ENCODE measurements at regions not wholly inside any gene's neighbourhood (a gene's known extent, or its start where the extent isn't known, plus 50 kb on each side); places are given as distances from the start of the nearest gene placed in this dataset.
A peak's percentile ranks its signal among the peaks of the same experiment; 100 is the strongest.

DNA sequence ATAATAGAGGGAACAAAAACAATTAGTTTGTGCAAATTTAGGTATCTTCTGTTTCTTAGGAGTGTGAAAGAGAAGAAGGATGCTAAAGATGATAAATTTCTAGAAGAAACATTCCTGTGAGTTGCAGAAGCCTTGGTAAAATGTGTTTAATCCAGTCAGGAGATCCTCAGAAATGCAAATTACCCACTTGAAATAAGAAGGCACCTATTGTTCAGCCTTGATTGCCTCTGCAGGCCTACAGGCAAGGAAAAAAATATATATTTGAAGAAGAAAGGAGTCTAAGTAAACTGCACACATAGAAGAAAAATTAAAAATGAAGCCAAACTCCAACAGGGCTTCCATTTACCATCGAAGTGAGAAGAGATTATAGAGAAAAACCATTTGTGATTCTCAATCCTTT is 51.0 kb upstream of the LHX8 start:
- Histone ChIP-seq H3K27ac (ENCODE audit: low read depth, low read length) (no peak overlapping the region), H3K9ac (ENCODE audit: low read length) (no peak overlapping the region), H4K8ac (ENCODE audit: low read depth, low read length) (no peak overlapping the region), H3K27me3 (ENCODE audit: insufficient read depth, low read length, poor library complexity) (no peaks in the 10 kb centered on the region), H3K4me1 (ENCODE audit: control insufficient read depth, low read depth, low read length) (no peaks in the 10 kb centered on the region), H3K4me2 (ENCODE audit: low read length) (no peak overlapping the region), H4K5ac (ENCODE audit: low read length) (no peak overlapping the region), H2BK120ac (ENCODE audit: low read depth, low read length) (no peak overlapping the region), H3K79me1 (ENCODE audit: low read length) (no peaks in the 10 kb centered on the region), H3K23ac (ENCODE audit: low read length) (no peak overlapping the region), H3K36me3 (ENCODE audit: control insufficient read depth, insufficient read depth, low read length) (no peaks in the 10 kb centered on the region), H3K4me3 (ENCODE audit: low read length) (no peak overlapping the region), H3K56ac (ENCODE audit: low read length) (no peak overlapping the region), H2BK5ac (ENCODE audit: low read length) (no peak overlapping the region), H2BK15ac (replicated peaks; ENCODE audit: low read depth) (no peak overlapping the region), H3K4ac (ENCODE audit: low read depth, low read length) (no peak overlapping the region), H3K18ac (ENCODE audit: low read length) (no peak overlapping the region), H3K79me2 (ENCODE audit: control insufficient read depth, insufficient read depth, low read length) (no peaks in the 10 kb centered on the region), H2AK5ac (ENCODE audit: low read length) (no peak overlapping the region)
- no CpG with 5 or more reads among the region's 1 CpG for WGBS (ENCODE audit: extremely low coverage, insufficient coverage, low lambda C conversion rate)
- peak; percentile 23 for DNase-seq

GRCh38 chr1:75083848-75084514 is 50.2 kb upstream of the LHX8 start:
- Histone ChIP-seq H3K27me3 (ENCODE audit: insufficient read depth, low read length, poor library complexity) (no peaks in the 10 kb centered on the region), H3K79me1 (ENCODE audit: low read length) (no peaks in the 10 kb centered on the region), H2AK5ac (ENCODE audit: low read length) (no peak overlapping the region), H2BK5ac (ENCODE audit: low read length) (no peak overlapping the region), H3K4ac (ENCODE audit: low read depth, low read length) (no peak overlapping the region), H2BK15ac (replicated peaks; ENCODE audit: low read depth) (no peak overlapping the region), H3K4me1 (ENCODE audit: control insufficient read depth, low read depth, low read length) (no peaks in the 10 kb centered on the region), H3K27ac (ENCODE audit: low read depth, low read length) (no peak overlapping the region), H3K4me2 (ENCODE audit: low read length) (no peak overlapping the region), H3K4me3 (ENCODE audit: low read length) (no peak overlapping the region), H4K8ac (ENCODE audit: low read depth, low read length) (no peak overlapping the region), H2BK120ac (ENCODE audit: low read depth, low read length) (no peak overlapping the region), H3K36me3 (ENCODE audit: control insufficient read depth, insufficient read depth, low read length) (no peaks in the 10 kb centered on the region), H3K23ac (ENCODE audit: low read length) (no peak overlapping the region), H4K5ac (ENCODE audit: low read length) (no peak overlapping the region), H3K79me2 (ENCODE audit: control insufficient read depth, insufficient read depth, low read length) (no peaks in the 10 kb centered on the region), H3K56ac (ENCODE audit: low read length) (no peak overlapping the region), H3K9ac (ENCODE audit: low read length) (no peak overlapping the region), H3K18ac (ENCODE audit: low read length) (no peak overlapping the region)
- DNase-seq: peak; percentile 92
- WGBS (ENCODE audit: extremely low coverage, insufficient coverage, low lambda C conversion rate): no CpG with 5 or more reads among the region's 4 CpGs

Data from mesendoderm (in vitro differentiated cells).